GM19351 (cell line): ENCODE measurements at regions not wholly inside any gene's neighbourhood (a gene's known extent, or its start where the extent isn't known, plus 50 kb on each side); places are given as distances from the start of the nearest gene placed in this dataset.

Experiments used
- ATAC-seq: cut with Tn5 transposase; IDR thresholded peaks from one replicate; pipeline ENCODE4 v1.9.1; 2021; ENCODE audit warnings: mild to moderate bottlenecking, moderate library complexity; ENCODE audit not compliant: unreplicated experiment

- no peak for ATAC-seq
Measured at GRCh38 chr15:95302809-95303208, 1027.7 kb upstream of the NR2F2 start.

- no peak for ATAC-seq
Measured at GRCh38 chr15:95303713-95304112, 1026.8 kb upstream of the NR2F2 start.

GRCh38 chr15:95304151-95304946, 1026.2 kb upstream of the NR2F2 start:
- no peak for ATAC-seq

GRCh38 chr15:95304947-95305400, 1025.5 kb upstream of the NR2F2 start:
- no peak for ATAC-seq

GRCh38 chr15:95307115-95307514, 1023.4 kb upstream of the NR2F2 start:
- no peak for ATAC-seq

GRCh38 chr15:95319242-95319641, 1011.3 kb upstream of the NR2F2 start:
- ATAC-seq, result no peak

GRCh38 chr15:95323796-95324195, 1006.7 kb upstream of the NR2F2 start:
- no peak for ATAC-seq

GRCh38 chr15:95324656-95325055, 1005.8 kb upstream of the NR2F2 start:
- ATAC-seq, result no peak

- no peak for ATAC-seq
Measured at GRCh38 chr15:95325763-95326404, 1004.6 kb upstream of the NR2F2 start.

GRCh38 chr15:95326431-95327182, 1003.9 kb upstream of the NR2F2 start:
- ATAC-seq, result no peak

GRCh38 chr15:95327183-95327525, 1003.3 kb upstream of the NR2F2 start:
- ATAC-seq, result no peak

GRCh38 chr15:95327661-95328060, 1002.8 kb upstream of the NR2F2 start:
- ATAC-seq, result no peak

GRCh38 chr15:95328559-95328958, 1001.9 kb upstream of the NR2F2 start:
- ATAC-seq, result no peak

GRCh38 chr15:95329362-95329761, 1001.1 kb upstream of the NR2F2 start:
- no peak for ATAC-seq

- ATAC-seq, result no peak
Measured at GRCh38 chr15:95341686-95342085, 988.8 kb upstream of the NR2F2 start.

- ATAC-seq, result no peak
Measured at GRCh38 chr15:95345867-95346266, 984.6 kb upstream of the NR2F2 start.

GRCh38 chr15:95346721-95347475, 983.6 kb upstream of the NR2F2 start:
- no peak for ATAC-seq

GRCh38 chr15:95347837-95348236, 982.7 kb upstream of the NR2F2 start:
- ATAC-seq, result no peak

- peak; percentile 56 for ATAC-seq
Measured at GRCh38 chr15:95350908-95351307, 979.6 kb upstream of the NR2F2 start.

- no peak for ATAC-seq
Measured at GRCh38 chr15:95352631-95353187, 977.8 kb upstream of the NR2F2 start.

GRCh38 chr15:95353512-95353911, 977.0 kb upstream of the NR2F2 start:
- ATAC-seq, result no peak
